Muscle layer of duodenum (tissue), 2 donors: ENCODE measurements at regions not wholly inside any gene's neighbourhood (a gene's known extent, or its start where the extent isn't known, plus 50 kb on each side); places are given as distances from the start of the nearest gene placed in this dataset.

Source experiments
- H3K27ac ChIP-seq: one replicate; pipeline ENCODE4 v1.7.0; 2013; ENCODE audit warnings: mild to moderate bottlenecking, low read length
- H3K27me3 ChIP-seq: one replicate; pipeline ENCODE4 v1.7.0; 2013; ENCODE audit warnings: low read depth, mild to moderate bottlenecking, control low read depth, low read length
- H3K36me3 ChIP-seq, 2 donors: one replicate each; pipeline ENCODE4 v1.7.0; 2013; ENCODE audit warnings: low read length in 2 of 2, control low read depth in 1 of 2, mild to moderate bottlenecking in 1 of 2; ENCODE audit not compliant: insufficient read depth in 2 of 2, control insufficient read depth in 1 of 2
- H3K4me1 ChIP-seq, 2 donors: one replicate each; pipeline ENCODE4 v1.7.0; 2013; ENCODE audit warnings: low read length in 2 of 2, mild to moderate bottlenecking in 2 of 2, control low read depth in 1 of 2, moderate library complexity in 1 of 2; ENCODE audit not compliant: insufficient read depth in 2 of 2, control insufficient read depth in 1 of 2
- H3K4me3 ChIP-seq, 2 donors: one replicate each; pipeline ENCODE4 v1.7.0; 2013; ENCODE audit warnings: low read length in 2 of 2, low read depth in 1 of 2, mild to moderate bottlenecking in 1 of 2
- H3K9me3 ChIP-seq, 2 donors: one replicate each; pipeline ENCODE4 v1.7.0; 2013; ENCODE audit warnings: low read length in 2 of 2, control low read depth in 1 of 2, mild to moderate bottlenecking in 1 of 2; ENCODE audit not compliant: control insufficient read depth in 1 of 2
- donor health status: healthy.

DNA sequence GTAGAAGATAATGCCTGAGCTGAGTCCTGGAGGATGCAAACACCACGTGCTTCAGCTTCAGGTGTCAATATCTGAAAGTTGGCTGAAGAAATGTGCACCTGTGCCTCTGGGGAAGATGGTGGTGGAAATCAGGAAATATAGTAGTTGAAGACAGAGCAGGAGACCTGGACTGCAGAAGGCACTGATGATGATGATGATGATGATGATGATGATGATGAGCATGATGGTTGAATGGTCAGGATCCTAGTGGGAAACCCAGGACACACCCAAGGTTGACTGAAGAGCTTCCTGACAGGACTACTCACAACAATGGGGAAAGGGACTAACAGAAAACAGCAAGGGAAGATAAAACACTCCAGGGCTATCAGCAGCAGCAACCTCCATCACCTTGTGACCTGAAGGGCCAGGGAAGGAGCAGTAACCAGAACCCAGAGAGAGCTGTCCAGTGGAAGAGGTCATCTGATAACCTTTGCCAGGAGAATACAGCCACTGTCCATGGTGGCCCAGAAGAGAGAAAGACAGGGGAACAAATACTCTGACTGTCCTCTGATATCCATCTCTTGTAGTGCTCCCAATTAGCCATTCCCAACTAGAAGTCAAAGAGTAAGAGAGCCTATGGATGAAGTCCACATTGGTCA, 170.3 kb downstream of the TSHZ3 start:
- Histone ChIP-seq H3K27me3 (no peaks in the 10 kb centered on the region), H3K36me3 (no peaks in the 10 kb centered on the region)

DNA sequence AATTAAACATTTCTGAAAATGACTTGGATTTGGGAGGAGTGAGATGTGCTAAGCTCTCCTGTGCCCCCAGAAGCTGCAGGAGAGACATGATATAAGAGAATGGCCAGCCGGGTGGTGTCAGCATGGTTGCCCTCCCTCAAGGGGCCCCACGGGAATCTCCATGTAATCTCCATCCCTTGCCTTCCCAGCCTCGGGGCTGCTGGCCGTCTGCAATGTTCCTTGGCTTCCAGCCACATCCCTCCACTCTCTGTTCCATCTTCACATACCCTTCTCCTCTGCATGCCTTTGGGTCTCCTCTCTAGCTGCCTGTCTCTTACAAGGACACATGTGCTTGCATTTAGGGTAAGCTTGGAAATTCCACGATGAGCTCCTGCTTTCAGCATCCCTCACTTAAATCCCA, 172.0 kb downstream of the TSHZ3 start:
- H3K36me3 ChIP-seq: no peaks in the 10 kb centered on the region
- H3K9me3 ChIP-seq: no peaks in the 10 kb centered on the region
- H3K27ac ChIP-seq: no peak overlapping the region
- H3K27me3 ChIP-seq: no peaks in the 10 kb centered on the region
- H3K4me3 ChIP-seq: no peak overlapping the region
- no peaks in the 10 kb centered on the region for H3K4me1 ChIP-seq

More for the DNA sequence above, 170.3 kb downstream of the TSHZ3 start:
- no peaks in the 10 kb centered on the region for H3K9me3 ChIP-seq
- H3K4me3 ChIP-seq: no peak overlapping the region
- no peak overlapping the region for H3K27ac ChIP-seq
- H3K4me1 ChIP-seq: no peaks in the 10 kb centered on the region

DNA sequence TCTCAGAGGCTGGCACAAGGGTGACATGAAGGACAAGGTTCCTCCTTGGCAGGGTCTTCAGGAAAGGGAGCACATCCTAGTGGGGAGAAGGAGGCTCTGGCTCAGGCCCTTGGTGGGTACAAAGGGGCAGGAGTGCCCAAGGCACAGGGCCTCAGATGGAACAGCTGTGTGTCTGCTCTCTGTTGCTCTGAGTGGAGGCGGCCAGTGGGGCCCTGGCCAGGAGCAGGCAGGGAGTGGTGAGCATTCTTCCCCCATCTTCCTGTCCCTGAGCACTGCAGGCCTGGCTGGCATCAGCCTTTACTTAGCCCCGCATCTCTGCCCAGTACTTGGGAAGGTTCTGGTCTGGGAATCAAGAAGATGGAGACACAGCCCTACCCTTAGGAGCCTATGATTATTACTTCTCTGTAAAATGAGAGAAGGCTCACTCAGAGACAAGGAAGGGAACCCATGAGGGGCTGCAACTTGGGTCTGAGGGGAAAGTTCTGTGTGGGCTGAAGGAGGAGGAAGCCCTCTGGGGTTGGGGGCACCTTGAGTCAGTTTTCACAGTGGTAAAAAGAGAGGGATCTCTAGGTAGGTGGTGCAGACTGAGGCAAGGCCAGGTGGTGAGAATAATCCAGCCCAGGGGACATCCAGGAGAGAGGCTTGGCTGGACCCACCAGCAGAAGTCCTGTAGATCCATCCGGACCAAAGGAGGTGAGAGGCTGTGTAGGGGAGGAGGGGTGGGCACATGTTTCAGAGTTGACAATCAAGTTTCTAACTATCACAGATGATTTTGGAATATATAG, 173.5 kb downstream of the TSHZ3 start:
- Histone ChIP-seq H3K27ac (no peak overlapping the region), H3K4me1 (no peaks in the 10 kb centered on the region), H3K36me3 (no peaks in the 10 kb centered on the region), H3K4me3 (no peak overlapping the region), H3K27me3 (no peaks in the 10 kb centered on the region), H3K9me3 (no peaks in the 10 kb centered on the region)

DNA sequence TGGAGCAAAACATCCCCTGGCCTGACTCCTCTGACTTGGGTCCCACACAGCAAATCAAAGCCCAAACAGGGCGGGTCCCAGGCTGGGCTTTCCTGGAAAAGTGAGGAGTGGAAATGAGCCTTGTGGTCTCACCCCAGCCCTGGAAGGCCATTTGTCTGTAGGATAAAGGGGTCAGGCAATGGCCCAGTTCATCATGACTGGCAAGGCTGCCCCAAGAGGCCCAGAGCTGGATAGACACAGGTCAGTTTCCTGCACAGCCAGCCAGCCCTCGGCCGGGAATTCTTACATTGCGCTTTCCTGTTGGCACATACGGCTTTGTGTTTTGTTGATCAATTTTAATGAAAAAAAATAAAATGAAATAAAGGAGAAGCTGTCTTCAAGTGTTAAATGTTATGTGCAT, 174.3 kb downstream of the TSHZ3 start:
- Histone ChIP-seq H3K27me3 (no peaks in the 10 kb centered on the region), H3K9me3 (no peaks in the 10 kb centered on the region), H3K4me3 (no peak overlapping the region), H3K27ac (no peak overlapping the region), H3K36me3 (no peaks in the 10 kb centered on the region), H3K4me1 (no peaks in the 10 kb centered on the region)

DNA sequence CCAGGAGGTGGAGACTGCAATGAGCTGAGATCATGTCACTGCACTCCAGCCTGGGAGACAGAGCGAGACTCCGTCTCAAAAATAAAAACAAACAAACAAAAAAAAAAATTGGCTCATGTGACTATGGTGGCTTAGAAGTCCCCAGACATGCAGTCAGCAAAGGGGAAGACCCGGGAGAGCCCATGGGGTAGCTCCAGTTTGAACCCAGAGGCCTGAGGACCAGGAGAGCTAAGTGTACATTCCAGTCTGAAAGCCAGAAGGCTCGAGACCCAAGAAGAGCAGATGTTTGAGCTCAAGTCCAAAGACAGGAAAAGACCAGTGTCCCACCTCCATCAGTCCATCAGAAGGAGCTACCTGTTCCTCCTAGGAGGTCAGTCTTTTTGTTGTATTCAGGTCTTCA, 175.2 kb downstream of the TSHZ3 start:
- no peak overlapping the region for H3K27ac ChIP-seq
- H3K4me1 ChIP-seq: no peaks in the 10 kb centered on the region
- H3K27me3 ChIP-seq: no peaks in the 10 kb centered on the region
- H3K36me3 ChIP-seq: no peaks in the 10 kb centered on the region
- H3K4me3 ChIP-seq: no peak overlapping the region
- no peaks in the 10 kb centered on the region for H3K9me3 ChIP-seq

DNA sequence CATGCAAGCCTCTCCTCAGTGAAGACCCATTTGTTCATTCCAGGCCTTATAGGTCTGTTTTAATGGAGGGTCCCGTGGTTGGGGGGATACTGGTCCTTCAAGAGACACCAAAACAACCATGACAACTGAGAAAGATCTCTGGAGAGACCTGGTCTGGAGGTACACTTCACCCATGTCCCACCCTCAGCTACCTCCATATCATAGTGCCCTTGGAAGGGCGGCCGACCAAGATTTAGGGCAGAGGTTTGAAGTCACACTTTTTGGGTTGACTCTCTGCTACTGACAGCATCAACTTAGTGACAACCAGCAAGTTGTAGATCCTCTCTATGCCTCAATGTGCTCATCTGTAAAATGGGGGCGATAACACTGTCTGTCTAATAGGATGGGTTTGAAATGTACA, 177.3 kb downstream of the TSHZ3 start:
- no peak overlapping the region for H3K27ac ChIP-seq
- no peak overlapping the region for H3K4me3 ChIP-seq
- no peaks in the 10 kb centered on the region for H3K4me1 ChIP-seq
- no peaks in the 10 kb centered on the region for H3K9me3 ChIP-seq
- no peaks in the 10 kb centered on the region for H3K27me3 ChIP-seq
- H3K36me3 ChIP-seq: no peaks in the 10 kb centered on the region

DNA sequence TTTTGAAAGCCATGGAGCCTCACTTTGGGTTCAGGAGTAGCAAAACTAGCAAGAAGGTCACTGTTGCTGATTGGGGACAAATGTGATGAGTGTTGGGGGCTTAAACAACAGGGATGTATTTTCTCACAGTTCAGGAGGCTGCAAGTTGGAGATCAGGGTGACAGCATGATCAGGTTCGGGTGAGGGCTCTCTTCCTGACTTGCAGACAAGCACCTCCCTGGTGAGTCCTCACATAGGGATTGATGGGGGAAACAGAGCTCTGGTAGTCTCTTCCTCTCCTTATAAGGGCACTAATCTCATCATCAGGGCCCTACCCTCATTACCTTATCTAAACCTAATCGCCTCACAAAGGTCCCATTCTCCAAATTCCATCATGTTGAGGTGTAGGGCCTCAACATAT, 179.2 kb downstream of the TSHZ3 start:
- Histone ChIP-seq H3K4me3 (no peak overlapping the region), H3K36me3 (no peaks in the 10 kb centered on the region), H3K27ac (no peak overlapping the region), H3K4me1 (no peaks in the 10 kb centered on the region), H3K9me3 (no peaks in the 10 kb centered on the region), H3K27me3 (no peaks in the 10 kb centered on the region)

DNA sequence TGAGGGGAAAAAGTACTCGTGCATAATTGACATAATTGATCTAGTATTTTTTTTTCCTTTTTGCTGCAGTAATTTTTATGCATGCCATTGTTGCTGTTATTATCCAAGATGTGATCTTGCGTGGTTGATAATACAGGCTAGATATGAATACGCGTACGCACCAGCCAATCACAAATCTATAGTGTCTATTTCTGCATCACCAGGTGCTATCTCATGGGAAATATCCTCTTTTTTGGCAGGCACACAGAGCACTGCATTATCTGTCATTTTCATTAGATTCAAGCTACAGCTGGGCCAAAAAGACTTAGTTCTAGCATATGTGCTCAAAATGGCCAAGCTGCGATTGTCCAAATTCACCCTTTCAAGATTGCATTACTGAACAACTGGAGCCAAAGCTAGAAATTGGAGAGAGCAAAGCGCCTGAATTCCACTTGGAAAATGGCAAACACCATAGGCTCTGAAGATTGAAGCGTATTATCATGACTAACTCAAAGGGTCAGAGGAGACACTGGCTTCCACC, 181.1 kb downstream of the TSHZ3 start:
- Histone ChIP-seq H3K27ac (no peak overlapping the region), H3K27me3 (peaks cover 4% of the 10 kb centered on the region), H3K36me3 (no peaks in the 10 kb centered on the region), H3K4me3 (no peak overlapping the region), H3K4me1 (no peaks in the 10 kb centered on the region), H3K9me3 (no peaks in the 10 kb centered on the region)

DNA sequence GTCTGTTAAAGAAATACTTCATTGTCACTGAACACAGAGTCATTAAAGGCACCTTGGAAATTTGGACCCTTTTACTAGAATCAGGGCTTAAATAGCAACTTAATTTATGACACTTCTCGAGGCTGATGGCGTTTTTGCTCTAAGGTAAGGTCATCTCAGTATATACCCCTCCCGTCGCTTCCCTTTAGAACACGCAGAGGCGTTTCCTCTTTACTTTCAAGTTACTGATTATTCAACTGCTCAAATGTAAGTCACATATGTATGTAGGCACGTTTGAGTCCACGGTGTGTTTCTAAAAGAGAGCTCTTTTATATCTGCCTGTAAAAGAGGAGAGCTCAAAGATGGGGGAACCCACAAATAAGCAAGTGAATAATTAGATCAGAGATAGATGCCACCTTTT, 181.5 kb downstream of the TSHZ3 start:
- peaks cover 4% of the 10 kb centered on the region for H3K27me3 ChIP-seq
- no peaks in the 10 kb centered on the region for H3K4me1 ChIP-seq
- no peaks in the 10 kb centered on the region for H3K9me3 ChIP-seq
- H3K27ac ChIP-seq: no peak overlapping the region
- H3K4me3 ChIP-seq: no peak overlapping the region
- no peaks in the 10 kb centered on the region for H3K36me3 ChIP-seq

DNA sequence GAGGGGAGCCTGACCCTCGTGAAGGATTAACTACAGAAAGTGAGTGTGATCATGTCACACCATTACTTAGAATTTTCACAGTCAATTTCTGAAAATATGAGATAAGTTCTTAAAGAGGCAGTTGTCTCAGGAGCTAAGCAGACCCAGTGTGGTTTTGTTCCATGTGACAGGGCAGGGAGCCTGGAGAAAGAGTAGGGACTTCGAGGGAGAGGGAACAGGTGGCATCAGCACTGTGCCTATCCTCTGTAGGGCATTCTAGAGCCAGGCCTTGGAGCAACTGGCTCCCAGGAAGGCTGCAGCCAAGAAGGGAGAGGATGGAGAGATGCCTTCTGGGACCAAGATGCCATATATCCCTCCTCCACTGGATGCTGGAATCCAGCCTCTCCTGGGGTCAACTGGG, 183.0 kb downstream of the TSHZ3 start:
- H3K27me3 ChIP-seq: peaks cover 4% of the 10 kb centered on the region
- H3K4me1 ChIP-seq: no peaks in the 10 kb centered on the region
- no peaks in the 10 kb centered on the region for H3K36me3 ChIP-seq
- no peak overlapping the region for H3K4me3 ChIP-seq
- no peaks in the 10 kb centered on the region for H3K9me3 ChIP-seq
- H3K27ac ChIP-seq: no peak overlapping the region

DNA sequence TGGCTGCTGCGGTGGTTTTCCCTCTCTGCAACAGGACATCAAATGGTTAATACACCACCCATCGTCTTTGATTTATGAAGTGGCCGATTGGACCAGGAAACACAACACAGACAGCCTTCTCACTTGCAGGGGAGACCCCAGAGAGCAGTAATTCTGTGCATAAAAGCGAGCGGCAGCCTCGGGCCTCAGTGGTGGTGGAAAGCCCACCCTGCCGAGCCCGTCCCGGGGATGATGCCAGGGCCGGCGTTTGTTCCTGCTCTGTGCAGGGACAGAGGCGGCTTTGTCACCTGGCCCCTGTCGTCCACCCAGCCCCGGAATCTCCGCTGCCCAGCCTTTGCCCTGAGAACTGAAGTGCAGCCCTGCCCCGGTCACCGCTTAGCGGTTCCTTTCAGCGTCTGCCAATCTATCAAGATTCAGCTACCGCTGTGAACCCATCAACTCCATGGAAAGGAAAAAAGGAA, 184.4 kb downstream of the TSHZ3 start:
- H3K27me3 ChIP-seq: peaks cover 4% of the 10 kb centered on the region
- no peaks in the 10 kb centered on the region for H3K9me3 ChIP-seq
- no peak overlapping the region for H3K4me3 ChIP-seq
- H3K36me3 ChIP-seq: no peaks in the 10 kb centered on the region
- H3K27ac ChIP-seq: no peak overlapping the region
- H3K4me1 ChIP-seq: no peaks in the 10 kb centered on the region
